GM18868 (cell line): ENCODE measurements at regions not wholly inside any gene's neighbourhood (a gene's known extent, or its start where the extent isn't known, plus 50 kb on each side); places are given as distances from the start of the nearest gene placed in this dataset.

Experiments
- ATAC-seq: cut with Tn5 transposase; IDR thresholded peaks from one replicate; pipeline ENCODE4 v1.9.1; 2021; ENCODE audit warnings: mild to moderate bottlenecking, moderate library complexity; ENCODE audit not compliant: unreplicated experiment

- ATAC-seq, result no peak
Observed at GRCh38 chr3:124518350-124518749, 211.9 kb upstream of the UMPS start.

DNA sequence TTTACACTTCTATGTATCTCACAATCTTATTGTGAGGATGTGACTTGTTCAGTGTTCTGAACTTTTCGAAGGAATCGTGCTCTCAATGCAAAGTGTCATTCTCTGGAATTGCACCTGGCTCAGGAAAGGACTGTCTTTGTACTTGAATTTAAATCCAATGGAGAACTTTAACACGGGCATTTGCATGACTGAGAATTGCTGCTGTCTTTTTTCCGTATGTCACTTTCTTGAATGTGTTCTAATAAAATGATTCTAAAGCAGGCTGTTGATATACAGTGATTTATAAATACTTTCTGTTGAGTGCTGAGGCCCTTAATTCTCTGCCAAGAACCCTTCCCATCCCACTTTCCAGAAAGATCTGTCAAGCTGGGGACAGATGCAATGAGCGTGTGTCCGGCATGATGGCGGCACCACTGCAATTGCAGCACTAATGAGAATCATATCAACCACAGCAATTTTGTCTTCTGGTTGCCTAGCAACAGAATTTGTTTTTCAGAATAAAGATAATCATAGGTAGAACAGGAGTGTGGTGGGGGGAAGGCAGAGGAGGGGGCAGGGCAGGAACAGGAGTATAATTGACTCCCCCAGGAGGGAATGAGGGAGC is 210.6 kb upstream of the UMPS start:
- ATAC-seq, result no peak

DNA sequence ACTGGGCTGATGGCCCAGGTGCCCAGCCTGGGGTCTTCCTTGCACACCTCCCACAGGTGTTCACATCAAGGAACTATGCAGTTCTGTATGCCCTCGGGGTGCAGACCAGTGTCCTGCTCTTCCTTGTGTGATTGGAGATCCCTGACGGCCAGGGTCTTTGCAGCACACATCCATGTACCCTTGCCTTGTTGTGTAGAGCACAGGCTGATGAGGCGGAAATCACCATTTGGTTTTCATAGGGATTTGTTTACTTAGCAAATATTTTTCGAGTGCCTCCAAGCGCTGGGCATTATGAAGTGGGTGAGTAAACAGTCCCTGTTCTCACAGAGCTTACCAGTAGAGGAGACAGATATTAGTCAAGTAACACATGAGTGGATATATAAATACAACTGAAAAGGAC is 209.3 kb upstream of the UMPS start:
- ATAC-seq, result no peak

GRCh38 chr3:124522082-124522625 is 208.1 kb upstream of the UMPS start:
- no peak for ATAC-seq

GRCh38 chr3:124526601-124527000 is 203.7 kb upstream of the UMPS start:
- no peak for ATAC-seq

DNA sequence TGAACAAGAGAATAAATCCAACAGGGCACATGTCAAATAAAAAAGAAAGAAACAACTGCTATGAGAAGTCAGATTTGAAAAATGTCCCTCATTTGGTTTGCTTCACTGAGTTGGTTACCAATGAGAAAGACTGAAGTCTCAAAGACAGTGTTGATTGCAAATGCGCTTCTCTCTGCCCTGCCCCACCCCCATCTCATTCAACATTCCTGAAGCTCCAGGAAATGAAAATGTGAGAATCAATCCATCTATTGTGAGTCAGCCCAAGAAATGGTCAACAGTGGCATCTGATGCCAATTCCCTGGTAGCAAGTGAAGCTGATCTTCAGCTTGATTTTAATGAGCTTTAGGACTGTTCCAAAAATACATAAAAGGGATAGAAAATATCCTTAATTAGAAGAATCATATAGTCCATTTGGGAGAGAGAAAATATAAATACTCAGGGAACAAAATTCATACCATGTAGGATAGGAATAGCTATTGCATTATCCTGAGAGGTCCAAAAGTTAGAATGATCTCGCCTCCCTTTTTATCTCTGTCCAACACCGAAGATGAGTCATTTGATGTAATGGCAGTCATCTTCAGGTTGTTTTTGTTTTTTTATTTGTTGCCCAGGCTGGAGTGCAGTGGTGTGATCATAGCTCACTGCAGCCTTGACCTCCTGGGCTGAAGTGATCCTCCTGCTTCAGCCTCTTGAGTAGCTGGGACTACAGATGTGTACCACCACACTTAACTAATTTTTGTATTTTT is 200.3 kb upstream of the UMPS start:
- no peak for ATAC-seq

DNA sequence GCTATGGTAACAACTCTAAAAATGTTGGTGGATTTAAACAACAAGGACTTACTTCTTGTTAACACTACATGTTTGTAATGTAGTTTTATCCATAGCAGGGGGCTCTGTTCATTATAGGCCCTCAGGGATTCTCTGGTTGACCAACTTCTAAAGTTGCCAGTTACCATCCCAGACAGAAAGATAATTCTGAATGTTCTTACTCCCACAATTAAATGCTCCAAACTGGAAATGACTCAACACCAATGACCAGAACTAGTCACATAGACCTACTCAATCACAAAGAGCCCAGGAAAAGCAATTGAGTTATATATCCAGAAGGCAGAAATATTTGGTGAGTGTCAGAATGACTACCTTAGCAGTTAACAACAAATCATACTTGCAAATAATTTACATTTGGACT is 199.3 kb upstream of the UMPS start:
- no peak for ATAC-seq

- no peak for ATAC-seq
Observed at GRCh38 chr3:124532071-124532470, 198.2 kb upstream of the UMPS start.

DNA sequence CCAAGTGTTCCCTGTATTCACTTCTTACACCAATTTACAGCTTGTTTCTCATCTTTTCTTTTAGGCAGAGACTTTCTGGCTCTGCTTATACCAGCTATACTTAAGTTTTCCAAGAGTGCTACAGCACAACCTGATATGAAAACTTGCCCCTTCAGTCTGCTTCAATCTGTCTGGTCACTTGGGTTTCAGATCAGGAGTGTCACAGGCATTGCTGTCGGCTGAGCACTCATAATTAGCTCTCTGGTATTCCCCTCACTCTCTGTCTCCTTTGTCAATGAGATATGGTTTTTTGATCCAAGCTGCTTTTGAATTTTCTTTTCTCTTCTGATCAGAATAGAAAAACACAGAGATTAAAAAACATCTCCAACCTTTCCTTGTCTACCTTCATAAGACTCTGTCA is 194.9 kb upstream of the UMPS start:
- ATAC-seq, result no peak

DNA sequence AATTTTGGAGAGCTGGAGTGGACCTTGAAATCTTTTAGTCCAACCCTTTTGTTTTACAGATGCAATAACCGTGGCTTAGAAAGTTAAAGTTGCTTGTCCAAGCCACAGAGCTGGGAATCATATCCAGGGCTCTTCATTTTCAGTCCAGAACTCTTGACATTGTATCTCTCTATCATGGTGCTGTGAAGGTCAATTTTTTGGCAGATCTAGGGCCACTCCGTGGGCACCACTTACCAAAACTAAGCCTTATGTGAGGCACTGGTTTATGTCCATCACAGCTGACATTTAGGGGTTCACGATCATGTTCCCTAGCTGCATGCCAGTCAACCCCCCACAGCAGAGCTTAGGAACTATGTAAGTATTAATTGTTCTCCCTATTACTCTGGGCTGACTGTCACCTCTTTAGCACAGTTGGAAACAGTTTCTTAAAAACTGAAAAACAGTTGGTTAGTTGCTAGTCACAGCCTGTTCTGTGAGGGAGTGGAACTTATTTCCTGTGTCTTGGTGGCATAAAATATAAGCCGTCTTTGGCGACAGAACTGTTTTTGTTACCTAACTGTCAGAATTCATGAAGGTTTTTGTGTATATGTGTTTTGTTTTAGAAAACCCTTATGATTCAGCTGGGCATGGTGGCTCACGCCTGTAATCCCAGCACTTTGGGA is 189.6 kb upstream of the UMPS start:
- no peak for ATAC-seq

- no peak for ATAC-seq
Observed at GRCh38 chr3:124542214-124542869, 187.9 kb upstream of the UMPS start.

GRCh38 chr3:124545891-124546290 is 184.4 kb upstream of the UMPS start:
- no peak for ATAC-seq

GRCh38 chr3:124552224-124552623 is 178.0 kb upstream of the UMPS start:
- no peak for ATAC-seq

GRCh38 chr3:124553178-124553577 is 177.1 kb upstream of the UMPS start:
- ATAC-seq, result no peak

GRCh38 chr3:124556636-124557035 is 173.6 kb upstream of the UMPS start:
- ATAC-seq, result no peak

DNA sequence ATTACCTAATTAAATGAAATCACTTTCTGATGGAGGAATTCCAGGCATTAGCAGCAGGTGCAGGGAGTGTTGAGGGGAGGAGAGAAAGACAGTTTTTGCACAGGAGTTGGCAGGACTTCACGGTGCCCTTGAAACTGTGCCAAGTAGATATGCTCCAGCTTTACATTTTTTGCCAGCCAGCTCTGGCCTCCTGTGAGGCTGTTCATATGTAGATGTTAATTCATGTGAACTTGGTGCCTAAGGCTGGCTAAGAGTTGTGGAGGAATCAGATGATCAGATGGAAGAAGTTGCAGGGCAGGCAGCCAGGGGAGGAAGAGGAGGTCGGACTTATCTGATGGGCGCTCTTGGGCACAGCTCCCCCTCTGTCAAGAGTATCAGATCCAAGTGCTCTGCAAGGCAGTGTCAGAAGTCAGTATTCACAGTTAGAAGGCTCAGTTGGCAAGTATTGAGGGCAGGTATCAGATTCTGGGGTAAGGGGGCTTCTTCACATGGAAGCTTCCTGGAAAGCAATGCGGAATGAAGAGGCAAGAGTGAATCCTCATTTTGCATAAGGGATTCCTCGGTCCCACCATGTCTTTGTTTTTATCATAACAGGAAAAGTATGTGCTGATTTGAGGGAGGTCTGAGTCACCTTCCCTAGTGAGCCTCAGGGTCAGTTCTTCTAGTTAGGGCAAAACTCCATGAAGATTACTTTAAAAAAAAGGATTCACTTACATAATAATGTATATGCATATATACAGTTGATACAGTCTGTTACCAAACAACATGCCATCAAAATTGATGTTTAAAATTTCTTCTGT is 172.6 kb upstream of the UMPS start:
- no peak for ATAC-seq

DNA sequence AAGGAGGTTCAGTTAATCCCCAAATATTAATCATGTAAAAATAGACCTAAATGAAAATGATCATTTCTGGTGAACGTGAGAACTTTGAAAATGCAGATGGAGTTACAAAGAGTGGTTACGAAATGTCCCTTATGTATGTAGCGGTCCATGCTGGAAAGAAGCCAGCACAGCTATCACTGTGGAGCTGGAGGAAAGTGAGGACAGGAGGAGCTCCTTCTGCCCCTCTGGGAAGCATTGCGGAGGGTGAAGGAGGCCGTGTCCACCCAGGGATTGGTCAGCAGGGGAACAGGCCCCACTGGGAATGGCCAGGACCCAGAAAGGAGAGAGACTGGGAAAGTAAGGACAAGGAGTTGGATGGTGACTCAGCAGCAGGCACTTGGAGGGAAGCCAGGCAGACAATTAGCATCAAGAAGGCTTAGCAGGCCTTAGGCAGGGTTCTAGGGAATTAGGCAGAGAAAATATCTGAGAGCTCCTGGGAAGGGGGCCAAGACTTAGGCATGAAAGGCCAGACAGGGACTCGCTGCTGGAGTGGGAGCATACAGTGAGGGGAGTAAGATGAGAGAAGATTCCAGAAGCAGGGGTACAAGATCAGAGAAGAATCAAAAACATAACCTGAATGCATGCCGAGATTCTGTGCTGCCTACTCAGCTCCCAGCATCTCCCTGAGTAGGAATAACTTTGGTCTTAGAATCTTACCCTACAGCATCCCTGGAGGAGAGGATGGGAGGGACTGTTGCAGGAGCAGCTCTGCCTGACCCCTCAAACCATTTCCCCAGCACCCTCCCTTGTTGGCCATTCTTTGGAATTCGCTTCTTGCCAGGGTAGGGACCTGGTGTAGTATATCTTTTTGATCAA is 171.0 kb upstream of the UMPS start:
- no peak for ATAC-seq

- ATAC-seq, result no peak
Observed at GRCh38 chr3:124559846-124560574, 170.2 kb upstream of the UMPS start.

- no peak for ATAC-seq
Observed at GRCh38 chr3:124560666-124561215, 169.5 kb upstream of the UMPS start.
